GM12878 (cell line): ENCODE measurements at regions not wholly inside any gene's neighbourhood (a gene's known extent, or its start where the extent isn't known, plus 50 kb on each side); places are given as distances from the start of the nearest gene placed in this dataset.

Source experiments
- CHD4 ChIP-seq: fragments of 200-600 bp; sonication (generic); IDR thresholded peaks from 2 replicates; pipeline ENCODE4 v1.6.1; 2016; ENCODE audit warnings: mild to moderate bottlenecking
- EZH2 ChIP-seq: IDR thresholded peaks from 2 replicates; pipeline ENCODE4 v1.6.1; 2012; ENCODE audit warnings: low read depth, mild to moderate bottlenecking, control low read depth, inconsistent platforms, low read length, borderline replicate concordance; ENCODE audit not compliant: control insufficient read depth
- FOXM1 ChIP-seq: IDR thresholded peaks from 2 replicates; pipeline ENCODE4 v1.6.1; 2012; ENCODE audit warnings: low read depth, mild to moderate bottlenecking, inconsistent platforms, low read length, moderate library complexity
- GABPA ChIP-seq: IDR thresholded peaks from 2 replicates; pipeline ENCODE4 v1.6.1; 2014; ENCODE audit warnings: antibody characterized with exemption, low read depth, mild to moderate bottlenecking, inconsistent platforms
- JUNB ChIP-seq: IDR thresholded peaks from 2 replicates; pipeline ENCODE4 v1.6.1; 2016; ENCODE audit warnings: antibody characterized with exemption, mild to moderate bottlenecking
- KDM1A ChIP-seq: fragments of 200-600 bp; sonication (generic); IDR thresholded peaks from 2 replicates; pipeline ENCODE4 v1.6.1; 2016; ENCODE audit warnings: borderline replicate concordance
- POLR2A ChIP-seq: IDR thresholded peaks from 2 replicates; pipeline ENCODE4 v1.6.1; 2011; ENCODE audit warnings: low read depth, mild to moderate bottlenecking, low read length
- TAF1 ChIP-seq: IDR thresholded peaks from 2 replicates; pipeline ENCODE4 v1.6.1; 2011; ENCODE audit warnings: mild to moderate bottlenecking, low read depth, low read length, borderline replicate concordance
- TF ChIP-seq, protein P1 (sequence below), 3 experiments: IDR thresholded peaks in 2 of 3; conservative IDR thresholded peaks in 1 of 3; 2 replicates each; pipeline ENCODE4 v1.5.1; 2011; ENCODE audit warnings: low read depth in 3 of 3, low read length in 3 of 3, mild to moderate bottlenecking in 3 of 3, control low read depth in 2 of 3, moderate library complexity in 2 of 3, inconsistent platforms in 1 of 3, mixed read lengths in 1 of 3; ENCODE audit not compliant: control insufficient read depth in 2 of 3, insufficient read depth in 1 of 3; ENCODE audit errors: extremely low read depth in 1 of 3

DNA sequence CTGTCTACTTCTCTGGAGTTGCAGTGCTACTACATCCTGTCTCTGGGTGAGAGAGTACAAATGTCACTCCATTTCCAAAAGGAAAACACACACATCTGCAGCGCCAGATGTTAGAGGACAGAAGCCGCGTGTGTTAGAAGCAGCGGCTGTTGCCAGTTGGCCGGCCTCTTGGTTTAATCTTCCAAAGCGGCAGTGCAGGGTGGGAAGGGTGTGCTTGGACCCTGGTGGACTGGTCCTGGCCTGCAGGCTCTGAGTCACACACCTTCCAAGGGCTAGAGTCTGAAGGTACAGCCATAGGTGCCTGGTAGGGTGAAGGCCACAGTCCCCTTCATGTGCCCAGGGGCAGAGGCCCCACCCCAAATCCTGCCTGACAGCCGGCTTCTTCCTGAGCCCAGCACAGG is 99.8 kb downstream of the CTTN start:
- TF ChIP-seq, protein P1, sequence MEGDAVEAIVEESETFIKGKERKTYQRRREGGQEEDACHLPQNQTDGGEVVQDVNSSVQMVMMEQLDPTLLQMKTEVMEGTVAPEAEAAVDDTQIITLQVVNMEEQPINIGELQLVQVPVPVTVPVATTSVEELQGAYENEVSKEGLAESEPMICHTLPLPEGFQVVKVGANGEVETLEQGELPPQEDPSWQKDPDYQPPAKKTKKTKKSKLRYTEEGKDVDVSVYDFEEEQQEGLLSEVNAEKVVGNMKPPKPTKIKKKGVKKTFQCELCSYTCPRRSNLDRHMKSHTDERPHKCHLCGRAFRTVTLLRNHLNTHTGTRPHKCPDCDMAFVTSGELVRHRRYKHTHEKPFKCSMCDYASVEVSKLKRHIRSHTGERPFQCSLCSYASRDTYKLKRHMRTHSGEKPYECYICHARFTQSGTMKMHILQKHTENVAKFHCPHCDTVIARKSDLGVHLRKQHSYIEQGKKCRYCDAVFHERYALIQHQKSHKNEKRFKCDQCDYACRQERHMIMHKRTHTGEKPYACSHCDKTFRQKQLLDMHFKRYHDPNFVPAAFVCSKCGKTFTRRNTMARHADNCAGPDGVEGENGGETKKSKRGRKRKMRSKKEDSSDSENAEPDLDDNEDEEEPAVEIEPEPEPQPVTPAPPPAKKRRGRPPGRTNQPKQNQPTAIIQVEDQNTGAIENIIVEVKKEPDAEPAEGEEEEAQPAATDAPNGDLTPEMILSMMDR (IDR thresholded peaks at IDR 0.05 in 2 of 3, conservative IDR thresholded peaks at IDR 0.05 in 1 of 3; ENCODE audit: control insufficient read depth in 2 of 3, extremely low read depth in 1 of 3, insufficient read depth in 1 of 3, low read depth in 3 of 3, low read length in 3 of 3), result no peak
- no peak for TF ChIP-seq POLR2A
- no peak for TF ChIP-seq EZH2
- TF ChIP-seq FOXM1, result no peak
- TF ChIP-seq TAF1, result no peak
- no peak for TF ChIP-seq GABPA
- TF ChIP-seq JUNB, result no peak
- TF ChIP-seq KDM1A, result no peak
- no peak for TF ChIP-seq CHD4
